ENCODE measurements at regions not wholly inside any gene's neighbourhood (a gene's known extent, or its start where the extent isn't known, plus 50 kb on each side); places are given as distances from the start of the nearest gene placed in this dataset.
"Not testable (repeated sequence)": the region's sequence is repeated elsewhere in the genome, so short reads cannot be mapped to it uniquely, and the experiment has no call there.

GRCh38 chrX:113470166-113470565 lies 629.5 kb upstream of the AMOT start:
- no peak for DNase-seq

- DNase-seq = no peak
These were observed 617.1 kb upstream of the AMOT start for GRCh38 chrX:113457719-113458118.

GRCh38 chrX:113455582-113455981 lies 615.0 kb upstream of the AMOT start:
- DNase-seq = no peak

- DNase-seq = no peak
These were observed 588.4 kb upstream of the AMOT start for GRCh38 chrX:113429011-113429410.

- DNase-seq = no peak
These were observed 581.7 kb upstream of the AMOT start for GRCh38 chrX:113422323-113422722.

GRCh38 chrX:113421432-113421831 lies 580.8 kb upstream of the AMOT start:
- DNase-seq = no peak

GRCh38 chrX:113412106-113412505 lies 571.5 kb upstream of the AMOT start:
- no peak for DNase-seq

GRCh38 chrX:113408843-113409242 lies 568.2 kb upstream of the AMOT start:
- no peak for DNase-seq

GRCh38 chrX:113400193-113400704 lies 559.6 kb upstream of the AMOT start:
- no peak for DNase-seq

- DNase-seq = no peak
These were observed 559.0 kb upstream of the AMOT start for GRCh38 chrX:113399506-113400192.

- DNase-seq = no peak
These were observed 551.7 kb upstream of the AMOT start for GRCh38 chrX:113392355-113392754.

- no peak for DNase-seq
These were observed 551.2 kb upstream of the AMOT start for GRCh38 chrX:113391875-113392274.

GRCh38 chrX:113390531-113390930 lies 549.9 kb upstream of the AMOT start:
- DNase-seq = no peak

GRCh38 chrX:113389846-113390245 lies 549.2 kb upstream of the AMOT start:
- DNase-seq = no peak

GRCh38 chrX:113384628-113385027 lies 544.0 kb upstream of the AMOT start:
- peak; percentile 39 for DNase-seq

GRCh38 chrX:113373421-113373820 lies 532.8 kb upstream of the AMOT start:
- DNase-seq = not testable (repeated sequence)

- no peak for DNase-seq
These were observed 529.4 kb upstream of the AMOT start for GRCh38 chrX:113370006-113370405.

- DNase-seq = no peak
These were observed 528.4 kb upstream of the AMOT start for GRCh38 chrX:113369056-113369455.

GRCh38 chrX:113353134-113353533 lies 512.5 kb upstream of the AMOT start:
- DNase-seq = no peak

GRCh38 chrX:113330416-113330815 lies 489.8 kb upstream of the AMOT start:
- DNase-seq = no peak

- DNase-seq = no peak
These were observed 475.3 kb upstream of the AMOT start for GRCh38 chrX:113315927-113316326.

GRCh38 chrX:113305496-113305895 lies 464.9 kb upstream of the AMOT start:
- no peak for DNase-seq

- no peak for DNase-seq
These were observed 459.9 kb upstream of the AMOT start for GRCh38 chrX:113300580-113300979.

- no peak for DNase-seq
These were observed 456.8 kb upstream of the AMOT start for GRCh38 chrX:113297437-113297836.

- no peak for DNase-seq
These were observed 448.9 kb upstream of the AMOT start for GRCh38 chrX:113289503-113289902.
